GM12878 (cell line): ENCODE measurements at regions not wholly inside any gene's neighbourhood (a gene's known extent, or its start where the extent isn't known, plus 50 kb on each side); places are given as distances from the start of the nearest gene placed in this dataset.
A peak's percentile ranks its signal among the peaks of the same experiment; 100 is the strongest.

Experiments used
- ATAC-seq: fragments of 200-7000 bp; cut with Tn5 transposase; 3 replicates; pipeline ENCODE4 v1.9.1; 2020; ENCODE audit warnings: mild to moderate bottlenecking, moderate library complexity
- BruUV-seq: library from RNA; stranded (reverse); fragments of 400-500 nt; replicated peaks from 2 replicates; lab custom pipeline; 2021; lab: Mats Ljungman, UMichigan
- CTCF ChIA-PET: fragments of 300-600 bp; sonication (Branson Sonifier 250); formaldehyde crosslinking; extraction: SDS; loops from one replicate; lab custom pipeline; 2021; ENCODE audit warnings: inconsistent platforms; lab: Yijun Ruan, JAX
- POLR2A ChIA-PET: fragments of 350-600 bp; formaldehyde crosslinking; extraction: SDS; loops from one replicate; lab custom pipeline; 2021; ENCODE audit warnings: inconsistent platforms; lab: Charles Lee
- RAD21 ChIA-PET: fragments of 300-600 bp; sonication (Branson Sonifier 250); formaldehyde crosslinking; loops from one replicate; lab custom pipeline; 2023; ENCODE audit warnings: antibody characterized with exemption; ENCODE audit not compliant: unreplicated experiment; lab: Charles Lee
- SMC1A ChIA-PET: fragments of 300-600 bp; sonication (Branson Sonifier 250); formaldehyde crosslinking; loops from one replicate; lab custom pipeline; 2023; ENCODE audit not compliant: unreplicated experiment, uncharacterized antibody; lab: Charles Lee
- DNase-seq: peaks from one replicate; pipeline ENCODE4 v3.0.0-alpha.2; 2011; ENCODE audit warnings: low read depth, low spot score
- FAIRE-seq: peaks from 3 replicates; lab custom pipeline; 2011; peaks lifted over from hg19 to GRCh38; lab: Jason Lieb, UNC
- H2AFZ ChIP-seq: 2 replicates; pipeline ENCODE4 v1.6.0; 2011; ENCODE audit warnings: low read depth, low read length, control low read depth; ENCODE audit not compliant: control insufficient read depth
- H3K27ac ChIP-seq: 2 replicates; pipeline ENCODE4 v1.5.1; 2011; ENCODE audit warnings: control low read depth; ENCODE audit not compliant: control insufficient read depth, insufficient read depth
- H3K27me3 ChIP-seq, 2 experiments: replicated peaks in 1 of 2; 2 replicates each; pipeline versions ENCODE4 v1.6.0 to v1.6.1; 2011; ENCODE audit warnings: low read length in 1 of 2; ENCODE audit not compliant: control insufficient read depth in 2 of 2, insufficient read depth in 2 of 2
- H3K36me3 ChIP-seq, 2 experiments: 2 replicates each; pipeline ENCODE4 v1.5.1; 2011; ENCODE audit warnings: low read length in 1 of 2; ENCODE audit not compliant: control insufficient read depth in 2 of 2, insufficient read depth in 2 of 2
- H3K4me1 ChIP-seq: 2 replicates; pipeline ENCODE4 v1.6.1; 2011; ENCODE audit warnings: mild to moderate bottlenecking, low read length, moderate library complexity, mixed read lengths; ENCODE audit not compliant: control insufficient read depth, insufficient read depth
- H3K4me2 ChIP-seq: 2 replicates; pipeline ENCODE4 v1.6.0; 2011; ENCODE audit warnings: control low read depth; ENCODE audit not compliant: control insufficient read depth, insufficient read depth
- H3K4me3 ChIP-seq: fragments of 200-600 bp; sonication (generic); 2 replicates; pipeline ENCODE4 v1.5.1; 2016
- H3K79me2 ChIP-seq: 2 replicates; pipeline ENCODE4 v1.6.0; 2011; ENCODE audit warnings: low read length; ENCODE audit not compliant: control insufficient read depth, insufficient read depth
- H3K9ac ChIP-seq: 2 replicates; pipeline ENCODE4 v1.8.0; 2011; ENCODE audit warnings: low read length, control low read depth, mixed read lengths; ENCODE audit not compliant: control insufficient read depth, insufficient read depth
- H3K9me3 ChIP-seq: replicated peaks from 3 replicates; pipeline ENCODE4 v1.5.1; 2011; ENCODE audit warnings: mild to moderate bottlenecking, low read length; ENCODE audit not compliant: control insufficient read depth, insufficient read depth
- H4K20me1 ChIP-seq: 2 replicates; pipeline ENCODE4 v1.6.0; 2011; ENCODE audit not compliant: control insufficient read depth, insufficient read depth
- HCFC1 ChIP-seq: fragments of 150-350 bp; IDR thresholded peaks from 2 replicates; pipeline ENCODE4 v1.6.1; 2014; ENCODE audit warnings: low read length
- NR2F1 ChIP-seq: fragments of 450-650 bp; conservative IDR thresholded peaks from 2 replicates; pipeline ENCODE4 v1.6.1; 2017; ENCODE audit warnings: mild to moderate bottlenecking
- POU2F2 ChIP-seq: IDR thresholded peaks from 3 replicates; pipeline ENCODE4 v1.6.1; 2011; ENCODE audit warnings: low read depth, mild to moderate bottlenecking, low read length, borderline replicate concordance
- RAD21 ChIP-seq: IDR thresholded peaks from 2 replicates; pipeline ENCODE4 v1.6.1; 2011; ENCODE audit warnings: mild to moderate bottlenecking, low read depth, low read length, moderate library complexity; ENCODE audit not compliant: insufficient read depth
- SIX5 ChIP-seq: IDR thresholded peaks from 2 replicates; pipeline ENCODE4 v1.6.1; 2011; ENCODE audit warnings: mild to moderate bottlenecking, low read depth, low read length, moderate library complexity; ENCODE audit not compliant: severe bottlenecking
- SMC3 ChIP-seq: IDR thresholded peaks from 2 replicates; pipeline ENCODE4 v1.6.1; 2011; ENCODE audit warnings: low read length, improper control_type of control experiment, borderline replicate concordance
- WGBS: methylation state at CpG from one replicate; pipeline ENCODE4 v1.1.6; 2016; ENCODE audit warnings: low lambda C conversion rate; ENCODE audit not compliant: insufficient replicate concordance, insufficient coverage; ENCODE audit errors: missing lambda C conversion rate; 5-methylcytosine and 5-hydroxymethylcytosine counted together
- in situ Hi-C: fragments of 300-500 bp; cut with MboI; formaldehyde crosslinking; loops from 9 replicates; pipeline ENCODE4 v1.14.3; 2018; ENCODE audit warnings: mixed read lengths
- intact Hi-C: fragments of 100-400 bp; cut with micrococcal nuclease; formaldehyde crosslinking; loops from one replicate; pipeline ENCODE4 v1.14.2; 2022; ENCODE audit not compliant: unreplicated experiment
- TF ChIP-seq, protein P1 (sequence below), 3 experiments: IDR thresholded peaks in 2 of 3; conservative IDR thresholded peaks in 1 of 3; 2 replicates each; pipeline ENCODE4 v1.5.1; 2011; ENCODE audit warnings: low read depth in 3 of 3, low read length in 3 of 3, mild to moderate bottlenecking in 3 of 3, control low read depth in 2 of 3, moderate library complexity in 2 of 3, inconsistent platforms in 1 of 3, mixed read lengths in 1 of 3; ENCODE audit not compliant: control insufficient read depth in 2 of 3, insufficient read depth in 1 of 3; ENCODE audit errors: extremely low read depth in 1 of 3

DNA sequence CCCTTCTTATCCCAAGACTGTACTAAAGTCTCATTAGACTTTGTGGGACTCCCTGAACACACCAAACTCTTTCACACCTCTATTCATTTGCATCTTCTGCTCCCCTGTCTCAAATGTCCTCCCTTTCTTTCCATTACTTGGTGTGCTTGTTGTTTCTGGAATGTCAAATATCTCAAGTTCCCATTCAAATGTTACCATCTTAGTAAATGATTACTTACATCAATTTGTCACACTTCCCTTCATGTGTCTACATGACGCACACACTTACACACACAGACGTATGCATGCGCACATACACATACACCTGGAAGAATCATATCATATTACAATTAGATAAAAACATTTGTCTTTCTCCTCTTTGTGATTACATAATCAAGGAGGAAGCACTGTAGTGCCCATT, 210.8 kb upstream of the TEX13C start:
- TF ChIP-seq HCFC1 (no peak), NR2F1 (no peak)
- H3K4me3 ChIP-seq = no peak overlapping the region
- in situ Hi-C loops = no loop called here
- H4K20me1 ChIP-seq = no peaks in the 10 kb centered on the region
- ATAC-seq (no peak), DNase-seq (no peak), FAIRE-seq (no peak)
- no peaks in the 10 kb centered on the region for H3K9me3 ChIP-seq
- ChIA-PET RAD21 (no interaction called here), CTCF (no interaction called here), SMC1A (no interaction called here), POLR2A (no interaction called here)
- no peak overlapping the region for H3K4me2 ChIP-seq
- no peaks in the 10 kb centered on the region for H3K27me3 ChIP-seq
- H2AFZ ChIP-seq = no peak overlapping the region
- 100% methylated on average over 3 of the region's 3 CpGs for WGBS
- H3K4me1 ChIP-seq = no peaks in the 10 kb centered on the region
- no peak overlapping the region for H3K27ac ChIP-seq
- no TSS peak for BruUV-seq
- no peak overlapping the region for H3K9ac ChIP-seq
- no peaks in the 10 kb centered on the region for H3K36me3 ChIP-seq
- intact Hi-C loops = no loop called here
- H3K79me2 ChIP-seq = no peaks in the 10 kb centered on the region

DNA sequence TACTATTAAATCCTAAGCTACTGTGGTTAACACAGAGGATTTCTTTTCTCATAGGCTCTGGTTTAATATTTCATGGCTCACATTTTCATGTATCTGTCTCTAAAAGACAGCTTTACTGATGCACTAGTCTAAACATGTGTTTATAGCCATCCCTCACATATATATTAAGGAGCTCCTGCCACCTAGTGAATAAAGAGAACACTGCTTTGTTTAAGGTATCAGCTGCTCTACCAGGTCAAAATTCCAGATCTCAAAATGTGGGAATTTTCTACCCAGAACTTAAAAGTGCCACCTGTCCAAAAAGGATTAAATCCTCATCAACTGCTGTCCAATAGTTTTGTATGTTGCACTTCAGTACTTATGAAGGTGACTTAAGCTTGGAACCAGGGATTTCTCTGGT, 188.5 kb upstream of the TEX13C start:
- ATAC-seq (peak; percentile 56; the same call in 2 of the 3 replicates), DNase-seq (no peak), FAIRE-seq (no peak)
- ChIA-PET POLR2A (no interaction called here), CTCF (interaction anchor here (0.9 to 2.9 kb wide), 12 partner anchors 19 to 1907 kb away, joined by 3 to 41 read pairs (median 5); no protein-coding TSS in a partner anchor), SMC1A (interaction anchor here (0.6 to 2.1 kb wide), 7 partner anchors 19 to 740 kb away, joined by 3 to 18 read pairs (median 3); no protein-coding TSS in a partner anchor), RAD21 (interaction anchor here (0.7 to 2.5 kb wide), 8 partner anchors 252 to 741 kb away, joined by 3 to 24 read pairs (median 4); no protein-coding TSS in a partner anchor)
- Histone ChIP-seq H3K27me3 (no peaks in the 10 kb centered on the region), H3K4me1 (no peaks in the 10 kb centered on the region), H3K27ac (no peak overlapping the region), H3K79me2 (no peaks in the 10 kb centered on the region), H4K20me1 (no peaks in the 10 kb centered on the region), H3K4me3 (no peak overlapping the region), H3K36me3 (no peaks in the 10 kb centered on the region), H3K4me2 (no peak overlapping the region), H3K9me3 (no peaks in the 10 kb centered on the region), H2AFZ (no peak overlapping the region), H3K9ac (no peak overlapping the region)
- TF ChIP-seq RAD21 = peak; percentile 50
- TF ChIP-seq POU2F2 = no peak
- peak; percentile 31; the same call in 1 of the 2 replicates for TF ChIP-seq SMC3
- TF ChIP-seq HCFC1 = no peak
- no peak for TF ChIP-seq SIX5
- TF ChIP-seq, protein P1, sequence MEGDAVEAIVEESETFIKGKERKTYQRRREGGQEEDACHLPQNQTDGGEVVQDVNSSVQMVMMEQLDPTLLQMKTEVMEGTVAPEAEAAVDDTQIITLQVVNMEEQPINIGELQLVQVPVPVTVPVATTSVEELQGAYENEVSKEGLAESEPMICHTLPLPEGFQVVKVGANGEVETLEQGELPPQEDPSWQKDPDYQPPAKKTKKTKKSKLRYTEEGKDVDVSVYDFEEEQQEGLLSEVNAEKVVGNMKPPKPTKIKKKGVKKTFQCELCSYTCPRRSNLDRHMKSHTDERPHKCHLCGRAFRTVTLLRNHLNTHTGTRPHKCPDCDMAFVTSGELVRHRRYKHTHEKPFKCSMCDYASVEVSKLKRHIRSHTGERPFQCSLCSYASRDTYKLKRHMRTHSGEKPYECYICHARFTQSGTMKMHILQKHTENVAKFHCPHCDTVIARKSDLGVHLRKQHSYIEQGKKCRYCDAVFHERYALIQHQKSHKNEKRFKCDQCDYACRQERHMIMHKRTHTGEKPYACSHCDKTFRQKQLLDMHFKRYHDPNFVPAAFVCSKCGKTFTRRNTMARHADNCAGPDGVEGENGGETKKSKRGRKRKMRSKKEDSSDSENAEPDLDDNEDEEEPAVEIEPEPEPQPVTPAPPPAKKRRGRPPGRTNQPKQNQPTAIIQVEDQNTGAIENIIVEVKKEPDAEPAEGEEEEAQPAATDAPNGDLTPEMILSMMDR (IDR thresholded peaks at IDR 0.05 in 2 of 3, conservative IDR thresholded peaks at IDR 0.05 in 1 of 3; ENCODE audit: control insufficient read depth in 2 of 3, extremely low read depth in 1 of 3, insufficient read depth in 1 of 3, low read depth in 3 of 3, low read length in 3 of 3) = peak; percentile 2 to 34 (median 22); a peak in 3 of 6 replicates
- intact Hi-C loops (loop anchor here (5.0 kb wide), 1 partner anchor 724 kb away; no protein-coding TSS in a partner anchor), in situ Hi-C loops (loop anchor here (25.0 kb wide), 1 partner anchor 719 kb away; no protein-coding TSS in a partner anchor)
- BruUV-seq = no TSS peak
